PC-9 (cell line): ENCODE measurements at regions not wholly inside any gene's neighbourhood (a gene's known extent, or its start where the extent isn't known, plus 50 kb on each side); places are given as distances from the start of the nearest gene placed in this dataset.

Source experiments
- CTCF ChIP-seq: fragments of 200-600 bp; sonication (generic); conservative IDR thresholded peaks from 2 replicates; pipeline ENCODE4 v1.6.1; 2017; ENCODE audit warnings: mixed run types, antibody characterized with exemption, mild to moderate bottlenecking, moderate library complexity
- EZH2 ChIP-seq: fragments of 200-600 bp; sonication (generic); IDR thresholded peaks from 2 replicates; pipeline ENCODE4 v1.8.0; 2017; ENCODE audit warnings: antibody characterized with exemption, low read depth

GRCh38 chr13:83618966-83619365 is 263.3 kb downstream of the SLITRK1 start:
- TF ChIP-seq CTCF (no peak), EZH2 (no peak)
